ENCODE measurements at regions not wholly inside any gene's neighbourhood (a gene's known extent, or its start where the extent isn't known, plus 50 kb on each side); places are given as distances from the start of the nearest gene placed in this dataset.

GRCh38 chr14:106843386-106843785 is 1317.0 kb downstream of the TMEM121 start:
- Histone ChIP-seq H3K9ac (ENCODE audit: insufficient read depth in 1 of 2, low read length in 2 of 2) (no peak overlapping the region), H3K4me1 (ENCODE audit: control insufficient read depth in 5 of 5, insufficient read depth in 5 of 5, low read length in 5 of 5) (peaks cover 0 to 13% (median 0%) of the 10 kb centered on the region in 5 donors), H3K27me3 (ENCODE audit: control insufficient read depth in 3 of 3, insufficient read depth in 3 of 3, low read length in 2 of 3) (no peaks in the 10 kb centered on the region), H3K4me3 (no peak overlapping the region), H3K9me3 (ENCODE audit: control insufficient read depth in 4 of 4, insufficient read depth in 3 of 4, low read length in 3 of 4) (peaks cover 0 to 6% (median 0%) of the 10 kb centered on the region in 4 donors), H3K27ac (ENCODE audit: low read depth in 1 of 2, low read length in 1 of 2) (peak overlapping the region in 1 of 2 donors; percentile 87), H3K36me3 (ENCODE audit: control insufficient read depth in 4 of 4, insufficient read depth in 4 of 4, low read length in 4 of 4) (no peaks in the 10 kb centered on the region)
- ATAC-seq (ENCODE audit: insufficient read depth, low FRiP score) (no peak), DNase-seq (no peak)
- TF ChIP-seq, protein P1, sequence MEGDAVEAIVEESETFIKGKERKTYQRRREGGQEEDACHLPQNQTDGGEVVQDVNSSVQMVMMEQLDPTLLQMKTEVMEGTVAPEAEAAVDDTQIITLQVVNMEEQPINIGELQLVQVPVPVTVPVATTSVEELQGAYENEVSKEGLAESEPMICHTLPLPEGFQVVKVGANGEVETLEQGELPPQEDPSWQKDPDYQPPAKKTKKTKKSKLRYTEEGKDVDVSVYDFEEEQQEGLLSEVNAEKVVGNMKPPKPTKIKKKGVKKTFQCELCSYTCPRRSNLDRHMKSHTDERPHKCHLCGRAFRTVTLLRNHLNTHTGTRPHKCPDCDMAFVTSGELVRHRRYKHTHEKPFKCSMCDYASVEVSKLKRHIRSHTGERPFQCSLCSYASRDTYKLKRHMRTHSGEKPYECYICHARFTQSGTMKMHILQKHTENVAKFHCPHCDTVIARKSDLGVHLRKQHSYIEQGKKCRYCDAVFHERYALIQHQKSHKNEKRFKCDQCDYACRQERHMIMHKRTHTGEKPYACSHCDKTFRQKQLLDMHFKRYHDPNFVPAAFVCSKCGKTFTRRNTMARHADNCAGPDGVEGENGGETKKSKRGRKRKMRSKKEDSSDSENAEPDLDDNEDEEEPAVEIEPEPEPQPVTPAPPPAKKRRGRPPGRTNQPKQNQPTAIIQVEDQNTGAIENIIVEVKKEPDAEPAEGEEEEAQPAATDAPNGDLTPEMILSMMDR (IDR thresholded peaks at IDR 0.05; ENCODE audit: control extremely low read depth, extremely low read depth) = no peak
- 36 to 48% methylated on average over 6 of the region's 6 CpGs for WGBS, 2 donors

- Histone ChIP-seq H3K9me3 (ENCODE audit: control insufficient read depth in 4 of 4, insufficient read depth in 3 of 4, low read length in 3 of 4) (peaks cover 0 to 6% (median 0%) of the 10 kb centered on the region in 4 donors), H3K9ac (ENCODE audit: insufficient read depth in 1 of 2, low read length in 2 of 2) (no peak overlapping the region), H3K4me1 (ENCODE audit: control insufficient read depth in 5 of 5, insufficient read depth in 5 of 5, low read length in 5 of 5) (peaks cover 0 to 13% (median 0%) of the 10 kb centered on the region in 5 donors), H3K4me3 (peak overlapping the region; percentile 64), H3K27ac (ENCODE audit: low read depth in 1 of 2, low read length in 1 of 2) (peak overlapping the region in 1 of 2 donors; percentile 87), H3K27me3 (ENCODE audit: control insufficient read depth in 3 of 3, insufficient read depth in 3 of 3, low read length in 2 of 3) (no peaks in the 10 kb centered on the region), H3K36me3 (ENCODE audit: control insufficient read depth in 4 of 4, insufficient read depth in 4 of 4, low read length in 4 of 4) (no peaks in the 10 kb centered on the region)
- 28 to 32% methylated on average over 14 of the region's 14 CpGs for WGBS, 2 donors
- ATAC-seq (ENCODE audit: insufficient read depth, low FRiP score) (no peak), DNase-seq (no peak)
- TF ChIP-seq, protein P1 (IDR thresholded peaks at IDR 0.05; ENCODE audit: control extremely low read depth, extremely low read depth) = no peak
These were observed 1317.6 kb downstream of the TMEM121 start for GRCh38 chr14:106843951-106844483.

DNA sequence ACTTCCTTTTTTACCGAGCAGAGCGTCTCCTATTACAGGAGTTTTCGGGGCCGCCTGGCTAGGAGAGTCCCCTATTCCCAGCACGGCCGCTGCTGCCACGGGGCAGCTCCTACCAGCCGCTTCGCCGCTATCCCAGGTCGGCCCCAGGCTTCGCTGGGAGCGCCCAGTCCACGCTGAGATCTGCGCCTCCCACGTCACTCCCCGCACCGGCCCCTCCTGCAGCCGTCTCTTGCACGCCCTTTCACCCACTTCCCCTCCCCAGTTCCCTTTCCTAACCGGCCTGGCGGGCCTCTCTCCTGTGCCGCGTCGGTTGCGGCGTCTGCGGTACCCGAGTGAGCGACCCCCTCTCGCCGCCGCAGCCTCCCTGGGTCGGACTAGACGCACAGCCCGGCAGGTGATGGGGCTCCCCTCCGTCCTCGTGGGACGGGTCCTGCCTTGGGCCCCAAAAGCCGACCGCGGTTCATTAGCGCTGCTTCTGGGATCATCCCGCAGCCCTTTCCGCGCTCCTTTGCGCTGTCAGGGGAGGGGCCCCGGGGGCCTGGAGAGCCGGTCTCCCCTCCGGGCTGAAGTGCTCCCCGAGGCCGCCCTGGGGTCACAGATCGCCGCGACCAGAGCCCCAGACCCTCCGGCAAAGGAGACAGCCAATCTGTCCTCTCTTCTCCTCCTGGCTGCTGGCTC is 1318.4 kb downstream of the TMEM121 start:
- TF ChIP-seq, protein P1 (IDR thresholded peaks at IDR 0.05; ENCODE audit: control extremely low read depth, extremely low read depth) = no peak
- DNase-seq (no peak), ATAC-seq (ENCODE audit: insufficient read depth, low FRiP score) (peak; percentile 64)
- Histone ChIP-seq H3K4me1 (ENCODE audit: control insufficient read depth in 5 of 5, insufficient read depth in 5 of 5, low read length in 5 of 5) (peaks cover 0 to 13% (median 0%) of the 10 kb centered on the region in 5 donors), H3K9me3 (ENCODE audit: control insufficient read depth in 4 of 4, insufficient read depth in 3 of 4, low read length in 3 of 4) (peaks cover 0 to 6% (median 0%) of the 10 kb centered on the region in 4 donors), H3K27me3 (ENCODE audit: control insufficient read depth in 3 of 3, insufficient read depth in 3 of 3, low read length in 2 of 3) (no peaks in the 10 kb centered on the region), H3K4me3 (peak overlapping the region; percentile 64), H3K36me3 (ENCODE audit: control insufficient read depth in 4 of 4, insufficient read depth in 4 of 4, low read length in 4 of 4) (no peaks in the 10 kb centered on the region), H3K9ac (ENCODE audit: insufficient read depth in 1 of 2, low read length in 2 of 2) (no peak overlapping the region), H3K27ac (ENCODE audit: low read depth in 1 of 2, low read length in 1 of 2) (peak overlapping the region in 1 of 2 donors; percentile 87)
- WGBS, 2 donors = 25 to 29% methylated on average over 56 of the region's 56 CpGs
